HG02970 (cell line): ENCODE measurements at regions not wholly inside any gene's neighbourhood (a gene's known extent, or its start where the extent isn't known, plus 50 kb on each side); places are given as distances from the start of the nearest gene placed in this dataset.

Experiments
- ATAC-seq: cut with Tn5 transposase; IDR thresholded peaks from one replicate; pipeline ENCODE4 v1.9.1; 2021; ENCODE audit warnings: mild to moderate bottlenecking, moderate library complexity, moderate number of reproducible peaks; ENCODE audit not compliant: unreplicated experiment, low FRiP score

- no peak for ATAC-seq
These were observed 985.6 kb upstream of the GHITM start for GRCh38 chr10:83153714-83154113.

DNA sequence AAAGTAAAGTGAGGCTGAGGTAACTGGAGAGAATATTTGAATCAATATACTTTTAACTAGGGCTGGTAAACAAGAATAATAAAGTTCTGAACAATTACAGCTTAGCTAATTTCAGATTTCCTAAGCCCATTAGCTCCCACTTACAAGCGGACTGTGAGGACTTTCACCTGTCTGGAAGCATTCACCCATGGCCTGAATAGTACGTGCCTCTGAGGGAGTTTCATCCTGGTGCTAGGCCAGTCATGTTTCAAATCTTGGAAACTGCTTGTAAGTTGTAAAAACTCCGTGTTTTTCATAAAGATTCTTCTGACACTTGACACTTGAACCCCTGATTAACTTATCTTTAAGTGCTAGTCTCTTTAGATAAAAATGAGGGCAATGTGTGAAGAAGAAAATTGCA, 975.2 kb upstream of the GHITM start:
- no peak for ATAC-seq

DNA sequence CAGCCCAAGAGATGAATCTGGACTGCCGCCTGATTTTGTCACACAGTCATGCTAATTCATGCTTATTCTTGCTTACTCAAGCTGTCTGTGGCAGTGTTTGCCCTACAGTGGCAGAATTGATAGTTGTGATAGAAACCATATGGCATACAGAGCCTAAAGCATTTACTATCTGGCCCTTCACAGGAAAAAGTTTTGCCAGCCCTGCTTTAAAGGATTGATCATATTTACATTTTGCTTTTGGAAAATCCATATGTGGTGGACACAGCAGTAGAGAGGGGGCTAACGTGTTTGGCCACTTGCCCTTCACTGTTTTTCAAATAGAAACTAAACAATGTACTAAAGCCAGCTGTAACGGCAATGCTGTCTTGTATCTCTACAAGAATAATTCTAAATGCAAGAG, 974.0 kb upstream of the GHITM start:
- ATAC-seq: no peak

DNA sequence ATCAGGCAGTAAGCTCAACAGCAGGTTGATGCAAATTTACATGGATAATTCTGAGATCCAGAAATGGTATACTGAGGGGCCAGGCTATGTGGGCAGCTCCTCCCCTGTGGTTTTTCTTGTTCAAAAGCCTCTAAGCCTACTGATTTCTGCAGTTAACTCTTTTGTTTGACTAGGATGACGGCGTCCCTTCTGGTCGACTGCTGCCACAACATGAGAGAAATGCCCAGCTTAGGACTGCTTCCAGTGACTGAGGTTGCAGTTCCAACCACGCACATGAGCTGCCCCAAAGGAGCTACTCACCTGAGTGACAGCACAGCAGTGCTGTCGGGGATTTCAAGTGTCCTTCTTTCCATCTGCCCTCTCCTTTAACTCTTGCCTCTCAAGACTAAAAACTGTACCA, 973.0 kb upstream of the GHITM start:
- ATAC-seq: no peak

DNA sequence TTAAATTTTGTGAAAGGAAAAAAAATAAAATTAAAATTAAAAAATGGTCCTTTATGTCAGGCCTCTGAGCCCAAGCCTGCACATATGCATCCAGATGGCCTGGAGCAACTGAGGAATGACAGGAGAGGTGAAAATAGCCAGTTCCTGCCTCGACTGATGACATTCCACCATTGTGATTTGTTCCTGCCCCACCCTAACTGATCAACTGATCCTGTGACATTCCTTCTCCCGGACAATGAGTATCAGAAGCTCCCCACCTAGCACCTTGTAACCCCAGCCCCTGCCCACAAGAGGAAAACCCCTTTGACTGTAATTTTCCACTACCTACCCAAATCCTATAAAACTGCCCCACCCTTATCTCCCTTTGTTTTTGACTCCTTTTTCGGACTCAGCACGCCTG, 972.2 kb upstream of the GHITM start:
- no peak for ATAC-seq

GRCh38 chr10:83176901-83177300, 962.4 kb upstream of the GHITM start:
- no peak for ATAC-seq

DNA sequence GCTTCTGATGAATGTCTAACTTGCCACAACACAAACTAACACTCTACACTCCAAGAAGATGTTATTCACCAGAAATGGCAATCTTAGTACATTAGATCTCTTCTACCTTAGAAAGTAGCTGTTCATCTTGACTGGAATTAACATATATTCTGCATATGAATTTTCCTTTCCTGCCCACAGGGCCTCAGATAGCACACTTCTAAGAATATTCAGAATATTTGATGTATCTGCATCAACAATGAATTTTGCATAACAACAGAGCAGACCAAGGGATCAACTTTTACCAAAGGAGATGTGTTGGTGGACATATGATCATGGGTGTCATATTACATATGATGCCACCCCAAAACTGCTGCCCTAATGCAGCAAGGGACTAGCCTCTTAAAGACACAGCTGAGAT, 960.8 kb upstream of the GHITM start:
- ATAC-seq: no peak

DNA sequence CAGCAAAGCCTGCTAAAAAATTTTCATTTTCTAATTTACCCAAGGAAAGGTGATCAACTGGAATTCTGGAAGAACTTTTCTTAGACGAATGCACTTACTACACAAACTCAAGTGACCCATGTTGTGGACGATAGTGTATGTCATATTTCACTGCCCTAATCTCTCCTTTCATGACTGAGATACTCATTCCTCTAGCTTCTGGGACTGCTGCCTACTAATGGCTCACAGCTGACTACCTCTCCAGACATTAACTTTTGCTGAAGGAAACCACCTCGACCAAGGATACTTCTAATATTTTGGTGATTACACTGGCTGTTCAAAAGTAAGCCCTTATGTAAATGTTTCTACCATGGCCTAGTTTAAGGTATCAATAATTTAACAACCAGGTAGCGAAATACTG, 959.9 kb upstream of the GHITM start:
- no peak for ATAC-seq

DNA sequence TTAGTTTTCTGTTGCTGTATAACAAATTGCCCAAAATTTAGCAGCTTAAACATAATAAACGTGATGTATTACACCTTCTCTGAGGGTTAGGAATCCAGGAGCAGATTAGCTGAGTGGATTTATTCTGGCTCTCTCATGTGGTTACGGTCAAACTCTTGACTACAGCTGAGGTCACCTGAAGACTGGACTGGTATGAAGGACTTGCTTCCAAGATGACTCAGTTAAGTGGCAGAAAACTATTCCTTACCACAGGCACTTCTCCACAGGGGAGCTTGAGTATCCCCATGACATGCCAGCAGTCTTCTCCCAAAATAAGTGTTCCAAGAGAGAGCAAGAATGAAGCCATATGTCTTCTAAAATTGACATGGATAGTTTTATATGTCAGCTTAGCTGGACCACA, 957.2 kb upstream of the GHITM start:
- ATAC-seq: no peak

GRCh38 chr10:83184641-83185040, 954.7 kb upstream of the GHITM start:
- ATAC-seq: no peak

DNA sequence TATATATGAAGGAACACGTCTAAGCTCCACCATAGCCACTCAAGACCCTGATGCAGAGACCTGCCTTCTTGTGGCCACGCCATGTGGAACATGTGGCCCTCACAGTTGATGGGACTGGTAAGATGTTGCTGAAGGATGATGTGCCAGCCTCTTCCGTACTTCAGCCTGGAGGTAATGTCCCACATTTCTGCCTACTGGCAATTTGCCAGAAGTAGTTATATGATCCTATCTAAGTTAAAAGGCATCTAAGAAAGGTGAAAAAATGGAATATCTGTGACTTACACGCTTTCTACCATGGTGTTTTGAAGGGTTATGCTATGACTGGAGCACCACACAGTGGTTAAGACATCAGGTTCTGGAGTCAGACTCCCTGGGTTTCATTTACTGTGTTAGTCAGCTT, 948.7 kb upstream of the GHITM start:
- ATAC-seq: no peak

GRCh38 chr10:83193026-83193425, 946.3 kb upstream of the GHITM start:
- no peak for ATAC-seq

DNA sequence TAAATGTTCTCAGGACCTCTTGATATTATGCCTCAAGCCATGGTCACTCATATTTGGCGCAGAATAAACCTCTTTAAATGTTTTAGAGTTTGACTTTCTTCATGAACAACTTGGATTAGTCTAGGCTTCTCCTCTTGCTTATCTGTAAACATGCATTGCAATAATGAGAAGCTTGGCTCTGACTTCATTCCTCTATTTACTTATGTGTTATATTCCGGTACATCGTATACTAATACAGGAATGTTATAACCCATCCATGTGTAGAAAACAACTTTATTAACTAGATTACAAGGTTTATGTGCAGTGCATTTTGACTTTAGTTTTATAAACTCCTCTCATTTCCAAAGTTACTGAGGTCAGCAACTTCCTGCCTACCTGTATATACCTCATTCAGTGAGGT, 944.3 kb upstream of the GHITM start:
- no peak for ATAC-seq

DNA sequence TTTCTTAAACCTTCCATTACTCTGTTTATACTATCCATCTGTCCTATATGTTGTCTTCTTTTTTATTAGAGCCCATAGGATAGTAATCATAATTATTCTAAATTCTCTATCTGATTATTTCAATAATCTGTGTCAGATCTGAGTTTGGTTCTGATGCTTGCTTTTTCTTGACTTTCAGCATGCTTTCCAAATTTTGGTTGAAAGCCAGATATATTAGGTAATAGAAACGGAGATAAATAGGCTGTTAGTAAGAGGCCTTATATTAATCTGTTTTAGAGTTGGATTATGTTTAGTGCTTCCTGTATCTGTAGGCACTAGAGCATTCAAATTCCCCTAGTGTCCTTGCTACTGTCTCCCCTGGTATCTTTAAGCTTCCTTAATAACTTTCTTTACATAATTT, 939.9 kb upstream of the GHITM start:
- ATAC-seq: no peak

DNA sequence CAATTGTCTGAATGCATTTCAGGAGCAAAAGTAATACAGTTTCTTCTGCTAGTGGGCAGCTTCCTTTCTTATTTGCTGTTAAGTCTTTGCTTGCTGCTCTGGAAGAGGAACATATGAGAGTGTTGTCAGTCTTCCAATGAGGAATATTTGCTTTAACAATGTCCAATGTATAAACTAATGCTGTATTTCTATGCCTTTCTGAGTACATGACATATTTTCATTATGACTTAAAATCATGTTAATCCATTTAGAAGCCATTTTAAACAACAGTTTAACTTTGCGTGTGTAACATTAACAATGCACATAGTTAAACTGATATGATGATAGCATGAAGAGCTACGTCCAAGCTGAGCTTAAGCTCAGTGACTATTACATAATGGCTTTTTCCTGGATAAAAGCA, 933.4 kb upstream of the GHITM start:
- ATAC-seq: no peak

DNA sequence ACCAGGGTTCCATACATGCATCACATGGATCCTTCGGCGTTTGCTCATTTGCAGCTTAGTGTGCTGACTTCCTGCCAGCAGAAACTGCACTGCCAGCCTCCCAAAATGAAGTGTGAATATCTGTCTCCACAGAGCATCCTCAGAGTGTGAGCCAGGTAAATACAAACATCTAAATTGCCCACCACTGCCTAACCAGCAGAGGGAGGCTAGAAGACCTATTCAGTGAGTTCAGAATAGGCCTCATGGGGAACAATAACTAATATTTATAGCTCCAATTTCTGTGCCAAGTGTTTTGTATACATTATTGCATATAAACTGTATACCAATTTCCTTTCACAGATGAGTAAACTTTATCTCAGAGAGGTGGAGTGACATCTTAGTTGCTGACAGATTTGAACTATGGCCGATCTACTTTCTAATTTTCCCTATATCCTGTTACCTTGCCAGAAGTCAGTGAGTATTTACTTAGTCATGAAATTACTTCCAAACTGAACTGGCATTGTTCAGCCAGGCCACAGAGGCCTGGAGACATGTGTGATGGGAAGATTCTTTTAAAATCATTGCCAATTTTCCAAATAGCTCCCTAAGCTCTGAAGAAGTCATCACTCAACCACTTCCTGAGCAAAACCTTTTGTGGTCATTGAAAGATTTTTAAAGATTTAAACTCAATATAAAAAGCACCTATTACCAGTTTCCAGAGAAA, 926.5 kb upstream of the GHITM start:
- ATAC-seq: no peak

- ATAC-seq: no peak
These were observed 925.2 kb upstream of the GHITM start for GRCh38 chr10:83214136-83214535.

- no peak for ATAC-seq
These were observed 921.1 kb upstream of the GHITM start for GRCh38 chr10:83218205-83218604.

- ATAC-seq: no peak
These were observed 917.0 kb upstream of the GHITM start for GRCh38 chr10:83222300-83222699.

DNA sequence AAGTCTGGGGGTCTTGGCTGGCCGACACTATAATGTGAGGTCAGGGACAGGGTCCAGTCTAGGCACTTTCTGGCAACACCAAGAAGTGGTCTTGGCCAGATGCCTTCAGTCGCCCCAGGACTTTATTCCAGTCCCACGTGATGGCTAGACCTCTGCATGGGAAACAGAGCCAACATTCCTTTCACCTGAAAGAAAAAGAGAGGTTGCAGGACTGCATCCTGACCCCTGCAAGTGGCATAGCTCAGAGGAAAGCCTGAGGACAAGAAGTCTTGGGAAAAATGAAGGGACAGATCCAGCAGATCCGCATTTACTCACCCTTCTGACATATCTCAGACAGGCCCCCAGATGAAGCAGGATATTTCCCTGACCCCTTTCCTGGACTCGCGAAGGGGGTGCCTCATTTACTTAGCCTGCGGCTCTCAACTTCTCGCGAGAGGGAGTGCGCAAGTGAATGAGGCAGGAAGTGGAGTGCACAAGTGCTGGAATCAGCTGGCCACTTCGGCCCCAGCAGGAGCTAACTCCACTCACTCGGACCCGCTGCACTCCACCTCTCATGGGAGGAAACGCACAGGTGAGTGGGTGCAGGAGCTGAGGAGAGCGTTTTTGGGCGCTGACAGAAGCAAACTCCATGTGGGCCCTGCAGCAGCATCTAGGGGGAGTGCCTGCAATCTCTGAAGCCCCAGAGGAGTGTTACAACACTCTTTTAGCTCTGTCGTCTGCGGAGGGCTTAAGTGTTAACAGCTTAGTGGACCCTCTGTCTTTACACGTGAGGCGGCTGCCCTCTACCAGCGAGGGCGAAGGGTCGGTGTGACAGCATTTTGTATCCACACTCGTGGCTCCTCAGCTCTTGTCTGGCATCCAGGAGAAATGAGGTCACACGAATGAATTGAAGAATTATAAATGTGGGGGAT, 916.2 kb upstream of the GHITM start:
- no peak for ATAC-seq

DNA sequence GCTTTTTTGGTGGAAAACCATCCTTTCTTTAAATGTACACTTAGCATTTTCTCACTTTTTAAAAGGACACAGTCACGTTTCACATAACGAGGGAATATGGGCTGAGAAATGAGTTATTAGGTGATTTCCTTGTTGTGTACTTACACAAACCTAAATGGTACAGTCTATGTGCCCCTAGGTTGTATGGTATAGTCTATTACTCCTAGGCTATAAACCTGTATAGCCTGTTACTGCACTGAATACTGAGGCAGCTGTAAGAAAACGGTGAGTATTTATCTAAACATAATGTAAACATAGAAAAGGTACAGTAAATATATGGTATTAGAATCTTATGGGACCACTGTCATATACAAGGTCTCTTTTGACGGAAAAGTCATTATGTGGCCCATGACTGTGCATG, 913.5 kb upstream of the GHITM start:
- no peak for ATAC-seq

GRCh38 chr10:83229991-83230390, 909.3 kb upstream of the GHITM start:
- no peak for ATAC-seq
